ENCODE measurements at regions not wholly inside any gene's neighbourhood (a gene's known extent, or its start where the extent isn't known, plus 50 kb on each side); places are given as distances from the start of the nearest gene placed in this dataset.

- Mint-ChIP-seq H3K36me3 (no peaks in the 10 kb centered on the region), H3K4me3 (no peak overlapping the region), H3K27ac (no peak overlapping the region), H3K9me3 (no peaks in the 10 kb centered on the region), H3K27me3 (no peaks in the 10 kb centered on the region), H3K4me1 (ENCODE audit: unreplicated experiment) (no peaks in the 10 kb centered on the region)
- DNase-seq (ENCODE audit: extremely low spot score, unreplicated experiment) = no peak
- TF ChIP-seq, protein P1, sequence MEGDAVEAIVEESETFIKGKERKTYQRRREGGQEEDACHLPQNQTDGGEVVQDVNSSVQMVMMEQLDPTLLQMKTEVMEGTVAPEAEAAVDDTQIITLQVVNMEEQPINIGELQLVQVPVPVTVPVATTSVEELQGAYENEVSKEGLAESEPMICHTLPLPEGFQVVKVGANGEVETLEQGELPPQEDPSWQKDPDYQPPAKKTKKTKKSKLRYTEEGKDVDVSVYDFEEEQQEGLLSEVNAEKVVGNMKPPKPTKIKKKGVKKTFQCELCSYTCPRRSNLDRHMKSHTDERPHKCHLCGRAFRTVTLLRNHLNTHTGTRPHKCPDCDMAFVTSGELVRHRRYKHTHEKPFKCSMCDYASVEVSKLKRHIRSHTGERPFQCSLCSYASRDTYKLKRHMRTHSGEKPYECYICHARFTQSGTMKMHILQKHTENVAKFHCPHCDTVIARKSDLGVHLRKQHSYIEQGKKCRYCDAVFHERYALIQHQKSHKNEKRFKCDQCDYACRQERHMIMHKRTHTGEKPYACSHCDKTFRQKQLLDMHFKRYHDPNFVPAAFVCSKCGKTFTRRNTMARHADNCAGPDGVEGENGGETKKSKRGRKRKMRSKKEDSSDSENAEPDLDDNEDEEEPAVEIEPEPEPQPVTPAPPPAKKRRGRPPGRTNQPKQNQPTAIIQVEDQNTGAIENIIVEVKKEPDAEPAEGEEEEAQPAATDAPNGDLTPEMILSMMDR (conservative IDR thresholded peaks at IDR 0.05) = no peak
These were observed 72.3 kb upstream of the KIT start for GRCh38 chr4:54585321-54586000.

- no peak overlapping the region for H3K27ac Mint-ChIP-seq
- H3K9me3 Mint-ChIP-seq = no peaks in the 10 kb centered on the region
- no peak overlapping the region for H3K4me3 Mint-ChIP-seq
- peaks cover 5% of the 10 kb centered on the region for H3K4me1 Mint-ChIP-seq (ENCODE audit: unreplicated experiment)
- no peaks in the 10 kb centered on the region for H3K27me3 Mint-ChIP-seq
- no peaks in the 10 kb centered on the region for H3K36me3 Mint-ChIP-seq
- TF ChIP-seq, protein P1 (conservative IDR thresholded peaks at IDR 0.05) = no peak
- no peak for DNase-seq (ENCODE audit: extremely low spot score, unreplicated experiment)
These were observed 71.3 kb upstream of the KIT start for GRCh38 chr4:54586320-54586955.

DNA sequence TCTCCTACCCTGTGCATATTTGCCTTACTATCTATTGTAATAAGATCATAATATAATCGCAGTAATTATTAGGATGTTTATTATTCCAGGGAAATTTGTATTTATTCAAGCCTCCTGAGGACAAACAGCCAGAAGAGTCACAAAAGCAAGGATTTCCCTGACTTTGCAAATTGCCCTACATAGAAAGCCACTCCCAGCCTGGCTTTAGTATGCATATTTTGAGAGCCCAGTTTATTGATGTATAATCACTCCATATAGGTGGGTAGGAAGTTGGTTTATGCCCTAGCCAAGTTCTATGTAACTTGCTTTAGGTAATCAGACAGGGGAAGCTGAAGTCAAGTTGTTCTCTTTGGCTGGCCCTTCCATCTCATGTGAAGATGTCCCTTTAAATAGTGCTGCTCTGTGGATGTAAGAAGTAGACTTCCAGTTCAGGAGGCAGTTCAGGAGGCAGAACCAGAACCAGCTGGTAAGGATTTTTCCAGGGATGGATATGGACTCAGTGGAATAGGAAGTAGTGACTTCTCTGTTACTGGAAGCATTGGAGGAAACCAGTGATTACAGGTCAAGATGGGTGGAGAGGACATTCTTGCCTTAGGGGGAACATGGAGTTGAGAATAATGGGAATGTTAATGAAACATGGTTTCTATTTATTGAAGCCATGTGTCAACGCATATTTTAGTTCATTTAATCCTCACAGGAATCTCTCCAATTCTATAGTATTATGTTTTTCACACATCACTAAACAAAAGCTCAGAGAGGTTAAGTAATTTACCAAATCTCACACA lies 70.5 kb upstream of the KIT start:
- DNase-seq (ENCODE audit: extremely low spot score, unreplicated experiment) = no peak
- Mint-ChIP-seq H3K27ac (no peak overlapping the region), H3K4me1 (ENCODE audit: unreplicated experiment) (peaks cover 5% of the 10 kb centered on the region), H3K9me3 (no peaks in the 10 kb centered on the region), H3K27me3 (no peaks in the 10 kb centered on the region), H3K4me3 (no peak overlapping the region), H3K36me3 (no peaks in the 10 kb centered on the region)
- TF ChIP-seq, protein P1 (conservative IDR thresholded peaks at IDR 0.05) = no peak

DNA sequence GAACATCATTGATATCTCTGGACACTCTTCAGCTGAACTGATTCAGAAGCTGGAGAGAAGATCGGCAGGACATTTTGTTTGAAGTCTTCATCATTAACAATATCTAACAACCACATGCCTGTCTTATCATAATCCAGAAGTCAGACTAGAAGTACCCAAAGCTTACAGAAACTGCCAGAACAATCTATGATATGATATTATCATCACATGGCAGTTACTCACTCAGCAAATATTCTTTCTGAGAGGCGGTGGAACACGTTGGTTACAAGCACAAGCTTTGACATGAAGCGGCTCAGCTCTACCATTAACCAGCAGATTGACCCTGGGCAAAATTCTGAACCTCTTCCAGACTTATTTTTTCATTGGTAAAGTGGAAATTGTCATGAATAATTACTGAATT lies 69.4 kb upstream of the KIT start:
- no peaks in the 10 kb centered on the region for H3K9me3 Mint-ChIP-seq
- H3K27me3 Mint-ChIP-seq = no peaks in the 10 kb centered on the region
- H3K4me1 Mint-ChIP-seq (ENCODE audit: unreplicated experiment) = peaks cover 5% of the 10 kb centered on the region
- DNase-seq (ENCODE audit: extremely low spot score, unreplicated experiment) = no peak
- H3K36me3 Mint-ChIP-seq = no peaks in the 10 kb centered on the region
- no peak overlapping the region for H3K27ac Mint-ChIP-seq
- TF ChIP-seq, protein P1 (conservative IDR thresholded peaks at IDR 0.05) = no peak
- H3K4me3 Mint-ChIP-seq = no peak overlapping the region

DNA sequence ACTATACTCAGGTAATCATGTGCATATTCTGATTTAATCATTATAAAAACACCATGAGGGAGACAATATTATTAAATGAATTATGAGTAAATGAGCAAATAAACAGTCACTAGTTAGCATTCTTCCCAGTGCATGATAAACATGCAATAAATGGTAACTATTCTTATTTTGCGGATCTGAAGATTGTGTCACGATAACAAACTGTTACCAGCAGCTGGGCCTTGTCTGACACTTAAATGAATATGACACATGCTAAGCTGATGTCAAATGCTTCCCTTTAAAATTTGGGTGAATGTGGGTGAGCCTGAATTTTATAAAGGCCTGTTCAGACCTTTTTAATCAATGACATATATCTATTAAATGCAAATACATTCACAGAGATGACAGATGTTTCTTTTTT lies 68.2 kb upstream of the KIT start:
- TF ChIP-seq, protein P1 (conservative IDR thresholded peaks at IDR 0.05) = no peak
- Mint-ChIP-seq H3K9me3 (peaks cover 4% of the 10 kb centered on the region), H3K4me1 (ENCODE audit: unreplicated experiment) (peaks cover 5% of the 10 kb centered on the region), H3K4me3 (no peak overlapping the region), H3K27me3 (no peaks in the 10 kb centered on the region), H3K27ac (no peak overlapping the region), H3K36me3 (no peaks in the 10 kb centered on the region)
- DNase-seq (ENCODE audit: extremely low spot score, unreplicated experiment) = no peak

All from type B pancreatic cell (in vitro differentiated cells).